ENCODE measurements at regions not wholly inside any gene's neighbourhood (a gene's known extent, or its start where the extent isn't known, plus 50 kb on each side); places are given as distances from the start of the nearest gene placed in this dataset.

DNA sequence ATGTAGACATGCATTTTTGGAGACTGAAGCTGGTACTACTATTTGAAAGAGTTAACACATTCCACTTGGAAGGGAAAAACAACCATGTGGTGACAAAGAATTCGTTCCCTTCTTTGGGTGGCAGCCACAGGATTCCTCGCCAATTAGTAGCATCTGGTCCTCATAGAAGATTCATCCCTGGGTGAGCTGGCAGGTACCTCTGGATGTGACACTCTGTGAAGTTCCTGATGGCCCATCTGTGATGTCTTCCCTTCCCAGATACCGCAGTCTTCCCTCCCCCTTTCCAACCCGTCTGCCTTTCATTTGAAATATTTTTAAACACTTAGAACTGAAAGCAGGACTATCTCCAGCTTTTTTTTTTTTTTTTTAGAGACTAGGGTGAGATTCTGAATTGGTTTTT, 569.5 kb downstream of the TYW1 start:
- DNase-seq = no peak

DNA sequence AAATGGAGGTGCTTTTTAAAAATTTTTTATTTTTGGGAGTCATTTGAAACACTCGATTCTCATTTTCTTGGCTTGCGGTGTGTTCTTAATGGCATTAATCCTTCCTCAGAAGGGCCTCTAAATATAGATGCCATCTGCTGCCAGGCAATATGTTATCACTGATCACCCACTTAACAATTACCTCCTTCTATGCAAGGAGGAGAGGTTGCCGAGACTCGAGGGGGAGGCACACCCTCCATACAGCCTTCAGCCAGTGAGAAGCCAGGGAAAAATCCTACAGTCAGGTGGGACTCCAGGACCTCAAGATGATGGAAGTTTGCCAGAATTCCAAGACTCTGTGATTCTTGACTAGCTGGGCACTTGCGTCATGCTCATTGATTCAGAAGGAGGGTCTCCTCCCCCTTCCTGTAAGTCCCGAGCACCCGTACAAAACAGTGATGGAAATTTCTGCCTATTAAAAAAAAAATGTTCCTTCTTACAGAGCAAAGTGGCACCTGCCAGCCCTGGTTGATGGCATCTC, 574.5 kb downstream of the TYW1 start:
- no peak for DNase-seq

DNA sequence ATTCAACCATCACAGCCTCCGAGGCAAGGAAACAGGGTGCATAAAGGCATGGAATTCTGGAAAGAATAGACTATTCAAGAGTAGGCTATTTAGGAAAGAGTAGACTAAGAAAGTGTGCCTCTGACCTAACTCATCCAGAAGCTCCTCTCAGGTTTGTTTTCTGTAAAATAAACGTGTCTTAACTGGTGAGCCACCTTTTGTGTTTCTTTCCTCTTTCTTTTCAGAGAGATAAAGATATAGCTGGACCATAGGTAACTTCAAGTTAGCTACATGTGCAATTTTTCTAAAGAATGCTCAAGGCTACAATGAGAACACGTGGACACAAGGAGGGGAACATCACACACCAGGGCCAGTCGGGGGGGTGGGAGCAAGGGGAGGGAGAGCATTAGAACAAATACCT, 577.0 kb downstream of the TYW1 start:
- DNase-seq = no peak

DNA sequence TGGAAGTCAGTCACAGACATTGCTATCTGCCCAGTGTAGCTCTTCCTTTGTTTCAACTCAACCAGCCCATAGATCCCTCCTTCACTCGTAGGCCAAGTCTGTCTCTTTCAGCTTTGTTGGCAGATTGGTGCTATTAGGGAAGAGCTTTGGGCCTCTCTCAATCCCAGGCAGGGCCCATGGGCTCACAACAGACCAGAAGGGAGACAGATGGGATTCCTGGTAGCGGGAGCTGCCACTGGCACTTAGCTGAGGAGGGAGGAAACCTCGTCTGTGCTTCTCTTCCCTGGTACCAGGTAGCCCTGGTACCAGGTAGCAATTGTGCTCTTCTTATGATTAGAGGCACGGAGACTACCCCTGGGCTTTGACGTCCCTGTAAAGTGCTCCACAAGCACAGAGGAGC, 592.0 kb downstream of the TYW1 start:
- no peak for DNase-seq

DNA sequence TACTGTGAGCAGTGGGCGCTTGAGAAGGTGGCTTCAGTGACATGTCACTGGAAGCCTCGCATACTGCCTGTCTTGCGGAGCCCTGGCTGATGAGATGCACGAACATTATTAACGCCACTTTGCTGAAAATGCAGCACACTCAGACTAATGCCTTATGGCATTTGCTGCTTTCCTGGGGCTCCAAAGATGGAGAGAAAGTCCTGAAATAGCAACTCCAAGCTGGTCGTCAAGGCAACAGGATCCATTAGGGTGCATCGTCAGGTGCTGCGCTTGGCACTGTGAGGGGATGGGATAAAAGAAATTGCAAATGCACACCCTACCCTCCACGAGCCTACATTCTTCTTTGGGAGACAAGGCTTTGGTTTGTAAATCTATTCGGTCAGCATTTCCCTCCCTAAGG, 592.5 kb downstream of the TYW1 start:
- DNase-seq = no peak

DNA sequence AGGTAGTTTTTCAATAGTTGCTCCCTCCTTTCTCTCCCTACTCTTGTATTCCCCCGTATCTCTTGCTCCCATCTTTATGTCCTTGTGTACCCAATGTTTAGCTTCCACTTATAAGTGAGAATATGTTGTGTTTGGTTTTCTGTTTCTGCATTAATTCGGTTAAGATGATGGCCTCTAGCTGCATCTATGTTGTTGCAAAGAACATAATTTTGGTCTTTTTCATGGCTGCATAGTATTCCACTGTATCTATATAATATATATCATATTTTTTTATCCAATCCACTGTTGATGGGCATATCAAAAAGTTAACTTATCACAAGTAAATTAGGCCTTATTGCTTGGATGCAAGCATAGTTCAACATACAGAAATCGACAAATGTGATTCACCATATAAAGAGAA, 594.0 kb downstream of the TYW1 start:
- no peak for DNase-seq

DNA sequence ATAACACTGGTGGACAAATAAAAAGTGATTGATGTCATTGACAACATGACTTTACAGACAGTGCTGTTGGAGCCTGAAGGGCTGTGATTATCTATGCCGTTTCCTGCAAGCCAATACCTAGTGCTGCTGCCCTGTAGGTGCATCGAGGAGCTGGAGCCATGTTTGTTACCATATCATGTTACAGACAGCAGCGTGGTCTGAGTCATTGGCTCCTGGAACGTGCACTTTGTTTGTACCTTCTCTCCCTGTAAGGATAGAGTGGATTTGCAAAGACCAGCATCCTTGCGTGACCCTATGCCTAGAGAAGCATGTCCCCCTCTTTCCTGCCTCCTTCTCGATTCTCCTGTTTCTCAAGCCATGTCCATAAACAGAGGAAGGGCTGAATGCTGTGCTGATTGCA, 597.2 kb downstream of the TYW1 start:
- peak; percentile 55 for DNase-seq

DNA sequence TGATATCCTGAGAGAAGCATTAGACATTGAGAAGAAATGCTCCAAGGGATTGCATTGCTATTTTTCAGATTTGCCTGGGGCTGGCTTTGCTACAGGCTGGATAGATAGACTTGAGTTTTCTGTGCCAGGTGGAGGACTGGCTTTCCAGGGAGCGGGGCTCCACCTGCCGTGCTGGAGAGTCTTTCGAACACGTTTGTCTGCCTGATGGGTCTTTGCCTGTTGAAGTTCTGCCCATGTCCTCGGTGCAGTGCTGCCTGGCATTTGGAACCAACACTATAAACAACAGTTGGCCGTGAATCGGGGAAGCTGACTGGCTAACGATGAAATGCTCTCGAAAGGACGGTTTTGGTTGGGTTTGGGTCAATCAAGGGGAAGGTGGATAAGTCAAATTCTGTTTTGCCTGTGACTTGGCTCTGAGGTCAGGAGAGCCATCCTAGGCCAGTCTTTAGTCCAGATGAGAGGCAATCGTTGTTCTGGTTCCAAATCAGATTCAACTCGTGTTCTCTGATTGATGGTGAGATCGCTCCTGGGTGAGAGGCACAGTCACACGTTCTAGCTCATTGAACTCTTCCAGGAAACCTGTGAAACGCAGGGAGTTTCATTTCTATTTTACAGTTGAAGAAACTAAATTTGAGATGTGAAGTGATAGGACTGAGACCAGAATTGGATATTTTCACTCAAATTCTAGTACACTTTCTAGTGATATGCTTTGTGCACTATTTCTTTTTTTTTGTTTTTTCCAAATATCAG, 599.0 kb downstream of the TYW1 start:
- no peak for DNase-seq

DNA sequence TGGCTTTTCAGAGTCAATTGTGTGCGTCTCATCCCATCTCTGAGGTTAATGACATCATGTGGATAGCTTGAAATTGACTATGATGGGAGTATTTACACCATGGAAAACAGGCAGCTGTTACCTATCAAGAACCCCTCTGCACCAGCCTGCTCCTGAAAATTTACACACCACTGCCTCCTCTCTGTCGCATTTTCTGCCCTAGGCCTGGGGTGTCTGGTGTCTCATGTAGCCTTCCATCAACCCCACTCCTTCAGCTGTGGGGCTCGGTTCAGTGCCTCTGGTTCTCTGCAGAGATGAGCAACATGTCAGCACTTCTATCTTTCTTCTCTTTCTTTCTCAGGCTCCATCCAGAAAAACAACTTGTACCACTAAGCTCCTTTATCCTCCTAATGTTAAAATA, 600.5 kb downstream of the TYW1 start:
- no peak for DNase-seq

DNA sequence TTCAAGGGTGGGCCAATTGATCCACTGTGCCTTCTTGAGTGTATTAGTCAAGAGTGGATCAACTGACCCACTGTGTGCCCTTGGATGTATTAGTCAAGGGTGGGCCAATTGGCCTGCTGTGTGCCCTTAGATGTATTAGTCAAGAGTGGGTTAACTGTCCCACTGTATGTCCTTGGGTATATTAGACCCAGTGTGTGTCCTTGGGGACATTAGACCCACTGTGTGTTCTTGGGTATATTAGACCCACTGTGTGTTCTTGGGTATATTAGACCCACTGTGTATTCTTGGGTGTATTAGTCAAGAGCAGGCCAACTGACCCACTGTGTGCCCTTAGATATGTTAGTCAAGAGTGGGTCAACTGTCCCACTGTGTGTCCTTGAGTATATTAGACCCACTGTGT, 601.8 kb downstream of the TYW1 start:
- DNase-seq = no peak

DNA sequence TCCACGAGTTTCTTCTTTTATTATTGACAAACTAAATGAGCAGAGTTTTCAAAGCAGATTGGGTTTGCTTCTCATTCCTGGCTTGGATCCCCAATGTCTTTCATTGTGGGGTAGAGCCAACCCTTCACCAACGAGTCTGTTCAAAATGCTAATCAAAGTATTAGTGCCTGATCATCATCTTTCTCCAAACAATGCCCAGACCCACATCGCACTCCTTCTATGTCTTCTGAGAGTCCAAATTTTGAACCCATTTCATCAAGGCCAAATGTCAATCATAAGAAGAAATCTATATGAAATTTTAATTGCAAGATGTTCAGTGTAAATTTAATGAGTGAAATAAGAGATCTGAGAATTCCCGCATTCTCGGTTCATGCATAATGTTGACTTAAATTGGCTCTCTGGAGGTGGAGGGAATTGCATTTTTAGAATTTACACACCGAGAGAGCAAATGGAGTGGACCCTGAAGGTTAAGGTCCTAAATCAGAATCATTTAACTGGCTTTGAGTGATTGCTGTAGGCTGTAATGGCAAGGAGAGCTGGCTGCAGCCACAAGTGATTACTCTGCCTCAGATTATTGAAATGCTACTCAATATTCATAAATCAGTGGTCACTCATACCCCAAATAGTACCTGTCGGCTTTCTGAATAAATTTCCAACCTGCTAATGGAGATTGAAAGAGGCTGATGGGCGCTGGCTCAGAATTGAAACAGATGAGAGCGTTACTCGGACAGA, 602.9 kb downstream of the TYW1 start:
- no peak for DNase-seq

DNA sequence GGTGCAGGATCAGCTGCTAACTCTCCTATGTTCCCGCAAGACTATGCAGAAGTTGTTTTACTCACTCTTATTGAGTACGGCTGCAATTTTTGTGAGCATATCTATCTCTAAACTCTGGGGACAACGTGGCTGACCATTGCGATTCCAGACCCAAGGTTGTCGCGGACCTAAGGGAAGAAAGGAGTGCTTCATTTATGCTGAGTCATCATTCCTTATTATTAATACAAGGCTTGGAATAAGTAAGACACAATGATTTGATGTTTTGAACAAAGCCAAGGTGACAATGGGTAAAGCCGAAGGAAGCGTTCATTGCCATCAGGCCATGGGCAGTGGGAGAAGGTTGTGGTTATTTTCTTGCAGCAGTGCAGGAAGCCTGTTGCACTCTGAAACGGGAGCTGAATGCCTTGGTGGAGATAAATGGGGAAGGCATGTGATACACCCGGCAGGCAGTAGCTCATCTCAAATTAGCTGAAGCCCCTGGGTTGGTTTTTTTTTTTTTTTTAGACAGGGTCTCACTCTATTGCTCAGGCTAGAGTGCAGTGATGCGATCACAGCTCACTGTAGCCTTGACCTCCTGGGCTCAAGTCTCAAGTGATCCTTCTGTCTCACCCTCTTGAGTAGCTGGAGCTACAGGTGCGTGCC, 605.7 kb downstream of the TYW1 start:
- DNase-seq = no peak

DNA sequence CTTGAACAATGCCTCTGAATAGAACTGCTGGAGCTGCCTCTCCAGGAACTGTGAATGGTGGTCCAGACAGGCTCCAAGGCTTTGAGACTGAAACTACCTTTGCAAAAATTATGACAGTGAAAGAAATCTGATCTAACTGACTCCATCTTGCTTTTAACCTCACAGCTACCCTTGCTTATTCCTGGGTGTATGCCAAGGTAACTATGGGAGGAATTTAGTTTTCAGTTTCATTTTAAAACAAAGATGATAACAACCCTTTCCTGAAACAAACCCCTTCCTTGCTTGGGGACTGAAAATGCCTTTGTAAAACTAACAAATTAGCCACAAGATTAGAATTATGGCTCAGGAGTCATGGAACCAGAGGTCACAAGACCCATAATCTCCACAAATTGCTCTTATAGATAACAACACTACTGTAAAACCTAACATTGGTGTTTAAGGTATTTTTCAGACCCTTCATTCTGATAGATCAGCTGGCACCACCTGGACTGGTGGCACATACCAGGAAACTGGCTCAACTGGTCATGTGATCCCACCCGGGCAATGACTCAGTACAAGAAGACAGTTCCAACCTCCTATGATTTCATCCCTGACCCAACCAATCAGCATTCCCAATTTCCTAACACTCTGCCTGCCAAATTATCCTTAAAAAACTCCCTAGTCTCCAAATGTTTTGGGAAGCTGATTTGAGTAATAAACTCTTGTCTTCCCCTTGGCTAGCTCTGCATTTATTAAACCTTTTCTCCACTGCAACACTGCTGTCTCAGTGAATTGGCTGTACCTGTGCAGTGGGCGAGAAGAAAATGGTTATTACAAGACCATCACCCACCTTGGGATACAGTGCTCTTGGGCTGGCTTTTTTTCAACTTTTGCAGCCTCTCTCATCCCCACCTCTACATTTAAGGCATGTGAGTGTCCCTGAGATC, 608.1 kb downstream of the TYW1 start:
- DNase-seq = no peak

DNA sequence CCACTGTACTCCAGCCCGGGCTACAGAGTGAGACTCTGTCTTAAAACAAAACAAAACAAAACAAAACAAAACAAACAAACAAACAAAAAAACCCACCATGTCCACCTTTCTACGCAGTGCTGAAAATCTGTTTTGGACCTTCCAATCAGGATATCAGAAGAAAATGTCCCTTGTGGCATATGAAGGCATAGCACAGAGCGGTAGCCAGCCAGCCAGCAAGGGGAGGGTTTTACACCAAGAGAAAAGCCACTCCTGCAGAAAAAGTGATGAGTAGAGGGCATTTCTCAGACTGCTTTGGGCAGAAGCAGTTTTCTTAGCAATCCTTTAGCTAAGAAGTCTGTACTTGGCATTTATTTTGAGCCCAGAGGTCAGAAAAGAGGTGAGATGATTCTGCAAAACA, 612.2 kb downstream of the TYW1 start:
- no peak for DNase-seq

DNA sequence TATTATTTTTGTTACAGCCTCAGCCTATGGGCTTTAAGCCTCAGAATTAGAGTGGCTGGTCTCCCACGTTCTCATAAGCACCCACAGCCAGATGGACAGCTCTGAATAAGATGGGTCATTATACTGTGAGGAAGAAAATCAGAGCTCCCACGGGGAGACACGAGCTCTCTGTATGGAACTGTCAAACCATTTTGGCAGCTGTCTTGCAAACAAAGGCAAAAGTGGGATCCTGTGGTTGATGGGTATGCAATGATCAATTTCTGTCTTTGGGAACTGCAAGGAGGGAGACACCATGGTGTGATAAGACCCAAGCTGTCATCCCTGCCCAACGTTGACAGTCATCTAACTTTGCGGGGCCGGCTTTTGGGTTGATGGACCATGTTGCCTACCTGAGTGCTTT, 614.3 kb downstream of the TYW1 start:
- DNase-seq = no peak

DNA sequence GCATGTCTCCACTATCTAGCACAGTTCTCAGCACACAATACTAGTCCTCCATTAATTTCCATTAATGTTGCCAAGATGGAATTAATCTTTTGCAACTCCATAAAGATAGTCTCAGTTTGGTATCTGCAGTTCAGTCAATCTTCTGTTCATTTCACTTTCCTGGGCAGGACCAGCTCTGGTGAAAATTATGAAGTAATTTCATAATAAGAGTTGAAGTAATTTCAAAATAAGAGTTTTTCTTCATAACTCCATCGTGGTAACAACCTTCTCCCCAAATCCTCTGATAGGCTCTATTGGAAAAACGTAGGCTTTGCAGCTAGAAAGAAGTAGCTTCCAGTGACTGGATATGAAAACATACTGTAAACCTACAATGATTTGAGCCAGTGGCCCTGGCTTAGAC, 618.2 kb downstream of the TYW1 start:
- no peak for DNase-seq

DNA sequence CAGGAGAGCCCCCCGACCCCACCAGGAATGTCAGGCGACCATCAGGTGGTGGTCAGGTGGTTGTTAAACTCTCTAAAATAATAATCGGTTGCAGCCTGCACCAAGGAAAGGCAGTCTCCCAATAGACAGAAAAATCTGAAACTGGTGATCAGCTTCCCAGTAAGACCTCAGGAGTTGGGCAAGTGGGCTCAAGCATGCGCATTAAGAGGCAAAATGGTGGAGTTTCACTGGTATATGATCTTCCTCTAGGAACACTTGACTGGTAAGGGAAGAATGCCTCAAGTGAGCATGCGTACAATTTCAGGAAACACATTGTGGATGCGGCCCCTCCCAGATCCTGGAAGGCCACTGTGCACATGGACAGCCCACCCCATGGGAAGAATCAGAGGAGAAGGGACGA, 619.9 kb downstream of the TYW1 start:
- DNase-seq = no peak

DNA sequence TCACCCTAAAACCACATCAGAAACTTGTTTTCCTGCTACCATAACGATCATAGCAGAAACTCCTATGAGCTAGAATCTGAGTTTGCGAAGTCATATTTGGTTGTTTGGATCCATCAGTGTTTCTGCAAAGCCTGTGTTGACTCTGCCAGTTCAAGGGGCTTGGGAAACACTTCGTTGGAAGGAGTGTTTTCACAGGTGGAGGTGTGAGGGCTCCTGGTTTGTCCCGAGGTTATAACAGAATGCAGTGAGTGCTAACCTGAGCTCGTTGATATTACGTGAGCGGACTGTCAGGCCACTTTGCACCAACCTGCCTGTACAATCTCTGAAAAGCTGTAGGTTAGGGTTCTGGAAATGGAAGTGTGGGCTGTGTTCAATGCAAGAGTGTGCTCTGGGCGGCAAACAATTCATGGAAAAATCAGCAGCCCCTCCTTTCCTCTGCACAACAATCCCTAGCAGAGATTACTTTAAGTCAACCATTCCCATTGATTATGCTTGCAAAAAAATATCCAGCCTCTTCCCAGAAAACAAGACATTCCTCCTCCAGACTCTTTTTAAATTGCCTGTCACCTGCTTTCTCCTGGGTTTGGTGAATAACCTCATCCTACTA, 622.0 kb downstream of the TYW1 start:
- no peak for DNase-seq

DNA sequence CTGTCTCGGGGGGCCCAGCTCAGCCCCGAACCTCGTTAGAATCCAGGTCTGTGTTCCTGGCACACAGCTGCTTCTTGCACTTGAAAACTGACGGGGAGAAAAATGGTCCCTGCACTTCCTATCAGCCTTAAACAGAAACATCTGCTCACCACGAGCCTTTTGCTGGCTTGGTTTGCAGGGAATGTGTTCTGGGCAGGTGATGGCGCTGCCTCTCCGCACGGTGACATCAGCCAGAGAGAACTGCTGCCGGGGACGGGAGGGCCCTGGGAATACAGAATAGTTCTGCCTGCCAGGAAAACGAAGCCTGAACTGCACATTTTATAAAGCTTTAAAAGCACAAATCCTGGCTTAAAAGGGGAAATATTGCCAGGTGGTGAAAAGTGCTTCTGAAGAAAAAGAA, 622.5 kb downstream of the TYW1 start:
- DNase-seq = peak; percentile 16

DNA sequence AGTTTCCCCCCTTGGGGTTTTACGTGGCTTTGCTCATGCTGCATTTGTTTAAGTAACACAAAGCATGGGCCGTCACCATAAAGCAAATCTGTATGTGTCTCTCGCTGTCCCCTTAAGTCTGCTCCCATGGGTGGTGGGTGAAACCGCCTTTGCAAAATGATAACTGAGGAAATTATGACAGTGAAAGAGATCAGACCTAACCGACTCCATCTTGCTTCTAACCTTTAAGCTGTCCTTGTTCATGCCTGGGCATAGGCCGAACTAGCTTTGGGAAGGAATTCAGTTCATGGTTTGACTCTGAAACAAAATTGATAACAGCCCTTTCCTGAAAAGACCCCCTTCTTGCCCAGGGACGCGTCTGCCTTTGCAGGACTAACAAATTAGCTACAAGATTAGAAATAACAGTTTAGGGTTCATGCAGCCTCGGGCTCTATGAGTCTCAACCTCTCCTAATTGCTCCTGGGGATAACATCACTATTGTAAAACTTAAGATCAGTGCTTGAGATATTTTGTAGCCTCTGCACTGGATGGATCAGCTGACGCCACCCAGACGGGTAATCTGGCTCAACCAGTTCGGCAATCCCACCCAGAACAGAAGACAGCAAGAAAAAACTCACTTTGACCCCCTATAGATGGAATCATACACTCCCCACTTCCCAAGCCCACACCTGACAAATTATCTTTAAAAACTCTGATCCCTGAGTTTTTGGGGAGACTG, 623.7 kb downstream of the TYW1 start:
- DNase-seq = no peak

DNA sequence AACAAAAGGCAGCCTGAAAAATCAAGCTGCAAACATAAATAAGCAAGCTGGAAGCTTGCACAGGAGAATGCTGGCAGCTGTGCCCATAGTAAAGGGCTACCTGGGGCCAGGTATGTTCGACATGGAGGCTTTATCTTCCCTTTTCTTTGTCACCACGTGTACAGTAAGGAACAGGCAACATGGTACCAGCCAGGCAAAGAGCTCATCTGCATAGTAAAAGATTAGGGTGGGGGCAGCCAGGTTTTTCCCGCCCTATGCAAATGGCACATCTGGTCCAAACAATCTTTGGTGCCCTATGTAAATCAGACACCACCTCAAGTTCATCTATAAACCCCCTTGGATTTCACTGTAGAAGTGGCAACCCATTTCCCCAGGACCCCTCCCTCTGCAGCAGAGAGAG, 625.1 kb downstream of the TYW1 start:
- DNase-seq = no peak

DNA sequence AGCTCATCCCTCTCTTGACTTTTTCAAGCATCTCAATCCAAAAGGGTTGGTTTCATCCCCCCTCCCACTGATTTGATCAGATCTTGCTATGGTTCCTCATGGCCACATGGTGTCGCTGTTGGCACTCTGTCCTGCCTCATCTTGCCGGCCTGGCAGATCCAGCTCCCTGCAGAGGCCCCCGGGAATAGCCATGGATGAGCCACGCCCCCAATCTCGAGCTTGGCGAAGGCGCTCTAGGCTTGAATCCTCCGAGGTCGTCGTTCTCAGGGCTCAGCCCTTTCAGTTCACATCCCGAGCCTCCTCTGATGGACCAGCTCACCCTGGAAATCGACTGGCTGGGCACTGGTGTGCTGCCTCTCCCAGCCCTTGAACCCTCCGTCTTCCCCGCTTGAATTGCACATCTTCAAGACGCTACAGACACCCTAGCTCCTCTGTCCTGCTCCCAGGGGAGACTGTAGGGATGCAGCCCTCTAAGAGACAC, 628.7 kb downstream of the TYW1 start:
- peak; percentile 74 for DNase-seq
